Brain microvascular endothelial cell (primary cell): ENCODE measurements at regions not wholly inside any gene's neighbourhood (a gene's known extent, or its start where the extent isn't known, plus 50 kb on each side); places are given as distances from the start of the nearest gene placed in this dataset.

Source experiments
- DNase-seq: peaks from one replicate; pipeline ENCODE4 v3.0.0-alpha.2; 2020
- H3K27ac ChIP-seq: fragments of 250-450 bp; sonication (Bioruptor Pico); 2 replicates; pipeline ENCODE4 v1.5.1; 2020; ENCODE audit warnings: mild to moderate bottlenecking, moderate library complexity
- H3K27me3 ChIP-seq: fragments of 250-450 bp; sonication (Bioruptor Pico); replicated peaks from 2 replicates; pipeline ENCODE4 v1.5.1; 2020; ENCODE audit warnings: mild to moderate bottlenecking
- H3K36me3 ChIP-seq: fragments of 250-450 bp; sonication (Bioruptor Pico); replicated peaks from 2 replicates; pipeline ENCODE4 v1.5.1; 2020; ENCODE audit warnings: mild to moderate bottlenecking
- H3K4me3 ChIP-seq: 2 replicates; pipeline ENCODE4 v1.5.1; 2011; ENCODE audit warnings: low read depth, mild to moderate bottlenecking, control low read depth, low read length, moderate library complexity
- CTCF ChIP-seq: IDR thresholded peaks from 2 replicates; pipeline ENCODE4 v1.5.1; 2011; ENCODE audit warnings: low read depth, mild to moderate bottlenecking, moderate library complexity, low read length, control low read depth, inconsistent platforms; ENCODE audit errors: missing control alignments
- in situ Hi-C: cut with HindIII; loops from 2 replicates; pipeline ENCODE4 v1.10.0; 2017; ENCODE audit warnings: low sequenced_read_pairs, low pct_ligation_motif_present

DNA sequence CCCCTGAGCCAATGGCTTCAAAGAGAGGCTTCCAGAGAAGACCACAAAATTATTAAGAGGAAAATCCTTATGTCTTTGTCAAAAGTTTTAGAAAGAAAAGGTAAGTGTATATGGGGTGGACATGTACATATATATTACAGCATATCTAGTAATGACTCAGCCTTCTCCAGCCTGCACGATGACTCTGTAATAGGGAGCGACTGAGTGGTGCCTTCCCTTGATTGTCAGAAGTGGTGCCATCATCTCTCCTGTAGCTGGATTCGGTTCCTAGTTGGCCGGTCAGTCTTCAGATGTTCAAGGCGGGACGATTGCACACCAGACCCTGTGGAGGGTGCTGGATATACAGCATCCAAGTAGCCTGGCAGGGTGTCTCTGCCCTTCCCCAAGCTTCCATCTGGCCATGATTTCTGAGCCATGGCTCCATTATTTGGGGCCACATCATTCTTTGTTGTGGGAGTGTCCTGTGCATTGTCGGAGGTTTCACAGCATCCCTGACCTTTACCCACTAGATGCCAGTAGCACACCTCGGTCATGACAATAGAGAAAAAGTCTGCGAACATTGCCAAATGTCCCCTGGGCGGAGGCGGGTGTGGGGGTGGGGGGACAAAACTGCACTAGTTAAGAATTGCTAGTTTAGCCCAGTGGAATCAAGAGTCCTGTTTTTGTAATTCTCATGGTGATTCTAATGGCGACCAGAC lies 206.2 kb upstream of the KAZN start:
- Histone ChIP-seq H3K4me3 (no peak overlapping the region), H3K36me3 (no peaks in the 10 kb centered on the region), H3K27me3 (no peaks in the 10 kb centered on the region), H3K27ac (no peak overlapping the region)
- in situ Hi-C loops = no loop called here
- DNase-seq = no peak
- TF ChIP-seq CTCF = no peak

DNA sequence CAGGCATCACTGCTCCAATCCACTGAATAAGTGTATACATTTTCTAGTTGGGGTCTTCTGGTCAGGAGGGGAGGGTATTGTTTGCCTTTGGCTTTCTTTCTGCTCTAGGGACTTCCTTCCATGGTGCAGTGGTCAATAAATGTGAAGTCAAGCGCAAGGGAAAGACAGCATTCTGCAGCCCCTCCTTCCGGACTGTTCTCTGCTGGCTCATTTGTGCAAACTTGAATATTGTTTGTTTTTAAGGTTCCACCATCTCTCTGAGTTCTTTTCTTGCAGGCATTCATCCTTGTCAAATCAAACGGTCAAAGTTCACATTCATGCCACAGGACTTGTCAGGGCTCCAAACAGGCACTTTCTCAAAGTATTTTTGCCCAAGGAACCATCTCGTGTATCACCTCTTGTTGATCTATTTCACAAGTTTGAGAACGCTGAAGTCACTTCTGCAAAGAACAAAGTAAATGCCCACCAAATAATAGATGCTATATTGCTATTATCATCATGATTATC lies 205.6 kb upstream of the KAZN start:
- in situ Hi-C loops = no loop called here
- no peak for TF ChIP-seq CTCF
- no peak overlapping the region for H3K27ac ChIP-seq
- DNase-seq = no peak
- H3K4me3 ChIP-seq = no peak overlapping the region
- H3K36me3 ChIP-seq = no peaks in the 10 kb centered on the region
- H3K27me3 ChIP-seq = no peaks in the 10 kb centered on the region

DNA sequence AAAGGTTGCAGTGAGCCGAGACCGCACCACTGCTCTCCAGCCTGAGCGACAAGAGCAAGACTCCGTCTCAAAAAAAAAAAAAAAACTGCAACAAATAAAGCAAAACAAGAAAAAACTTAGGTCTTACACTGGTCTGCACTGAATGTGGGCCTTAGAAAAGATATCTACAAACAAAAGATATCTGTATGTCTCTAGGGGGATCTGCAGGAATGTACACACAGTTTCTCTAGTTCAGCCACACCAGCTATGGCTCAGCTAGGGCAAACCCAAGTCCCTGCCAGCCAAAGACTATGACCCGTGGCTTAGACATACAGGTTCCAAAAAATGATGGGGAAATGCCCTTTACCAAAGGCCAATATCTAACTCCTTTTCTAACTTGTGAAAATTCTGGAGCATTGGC lies 202.4 kb upstream of the KAZN start:
- no peak for DNase-seq
- TF ChIP-seq CTCF = no peak
- Histone ChIP-seq H3K27me3 (no peaks in the 10 kb centered on the region), H3K27ac (no peak overlapping the region), H3K36me3 (no peaks in the 10 kb centered on the region), H3K4me3 (no peak overlapping the region)
- in situ Hi-C loops = no loop called here

GRCh38 chr1:14403961-14404645 lies 194.4 kb upstream of the KAZN start:
- Histone ChIP-seq H3K27me3 (no peaks in the 10 kb centered on the region), H3K36me3 (no peaks in the 10 kb centered on the region), H3K4me3 (no peak overlapping the region), H3K27ac (no peak overlapping the region)
- DNase-seq = no peak
- TF ChIP-seq CTCF = no peak
- in situ Hi-C loops = no loop called here

- in situ Hi-C loops = no loop called here
- Histone ChIP-seq H3K27ac (no peak overlapping the region), H3K4me3 (no peak overlapping the region), H3K27me3 (no peaks in the 10 kb centered on the region), H3K36me3 (no peaks in the 10 kb centered on the region)
- DNase-seq = no peak
- TF ChIP-seq CTCF = no peak
Observed at GRCh38 chr1:14404862-14405301, 193.6 kb upstream of the KAZN start.
